HepG2 (cell line): ENCODE measurements at regions not wholly inside any gene's neighbourhood (a gene's known extent, or its start where the extent isn't known, plus 50 kb on each side); places are given as distances from the start of the nearest gene placed in this dataset.

Source experiments
- ATAC-seq: fragments of 200-7000 bp; cut with Tn5 transposase; 3 replicates; pipeline ENCODE4 v1.9.1; 2020; ENCODE audit warnings: mild to moderate bottlenecking, moderate library complexity
- BruUV-seq: library from RNA; stranded (reverse); fragments of 400-500 nt; replicated peaks from 2 replicates; lab custom pipeline; 2021; lab: Mats Ljungman, UMichigan
- CTCF ChIA-PET: fragments of 300-600 bp; formaldehyde crosslinking; extraction: SDS; loops from one replicate; lab custom pipeline; 2021; ENCODE audit warnings: low total read pairs, inconsistent platforms, low intra/inter-chr PET ratio; lab: Yijun Ruan, JAX
- POLR2A ChIA-PET: fragments of 350-600 bp; sonication (Branson Sonifier 250); formaldehyde crosslinking; loops from one replicate; lab custom pipeline; 2020; ENCODE audit warnings: antibody characterized with exemption, inconsistent platforms; lab: Yijun Ruan, JAX
- DNase-seq: peaks from one replicate; pipeline ENCODE4 v3.0.0-alpha.2; 2015; ENCODE audit warnings: low spot score
- FAIRE-seq: peaks from 3 replicates; lab custom pipeline; 2011; peaks lifted over from hg19 to GRCh38; lab: Jason Lieb, UNC
- H2AFZ ChIP-seq: one replicate; pipeline ENCODE4 v1.6.1; 2011; ENCODE audit warnings: low read length, inconsistent platforms
- H3K27ac ChIP-seq: fragments of 300-600 bp; 3 replicates; pipeline ENCODE4 v1.8.0; 2011; ENCODE audit warnings: mixed run types, mild to moderate bottlenecking, mixed read lengths, low read length, inconsistent platforms; ENCODE audit not compliant: insufficient read depth; ENCODE audit errors: extremely low read length
- H3K27me3 ChIP-seq, 2 experiments: fragments of 200-600 bp in 1 of 2; 2 replicates in 1 of 2; 3 replicates in 1 of 2; pipeline versions ENCODE4 v1.6.0 to v1.8.0; 2011; ENCODE audit warnings: low read length in 2 of 2, mild to moderate bottlenecking in 2 of 2, moderate library complexity in 2 of 2, inconsistent platforms in 1 of 2; ENCODE audit not compliant: insufficient read depth in 2 of 2, control insufficient read depth in 1 of 2
- H3K36me3 ChIP-seq, 2 experiments: fragments of 200-600 bp in 1 of 2; replicated peaks in 1 of 2; 2 replicates in 1 of 2; 3 replicates in 1 of 2; pipeline versions ENCODE4 v1.5.1 to v1.8.0; 2011; ENCODE audit warnings: low read length in 2 of 2, inconsistent platforms in 1 of 2; ENCODE audit not compliant: insufficient read depth in 2 of 2, control insufficient read depth in 1 of 2
- H3K4me1 ChIP-seq: 2 replicates; pipeline ENCODE4 v1.5.1; 2012; ENCODE audit warnings: low read length, inconsistent platforms; ENCODE audit not compliant: insufficient read depth
- H3K4me2 ChIP-seq: 2 replicates; pipeline ENCODE4 v1.6.0; 2011; ENCODE audit warnings: low read depth, low read length, inconsistent platforms
- H3K4me3 ChIP-seq, 3 experiments: fragments of 200-600 bp in 1 of 3; sonication (generic), shearing (Covaris generic) in 1 of 3; replicated peaks in 1 of 3; 2 replicates each; pipeline ENCODE4 v1.5.1; 2011 to 2016; ENCODE audit warnings: low read length in 3 of 3, inconsistent platforms in 2 of 3, low read depth in 2 of 3, mild to moderate bottlenecking in 2 of 3, control low read depth in 1 of 3, mixed read lengths in 1 of 3; ENCODE audit not compliant: insufficient read depth in 1 of 3
- H3K79me2 ChIP-seq: one replicate; pipeline ENCODE4 v1.6.1; 2011; ENCODE audit warnings: low read length, inconsistent platforms; ENCODE audit not compliant: insufficient read depth
- H3K9ac ChIP-seq: 2 replicates; pipeline ENCODE4 v1.6.0; 2011; ENCODE audit warnings: mild to moderate bottlenecking, low read depth, low read length, inconsistent platforms; ENCODE audit not compliant: insufficient read depth
- H3K9me3 ChIP-seq: 2 replicates; pipeline ENCODE4 v1.5.1; 2012; ENCODE audit warnings: mild to moderate bottlenecking, low read length
- H4K20me1 ChIP-seq: 2 replicates; pipeline ENCODE4 v1.6.0; 2011; ENCODE audit warnings: inconsistent platforms, mild to moderate bottlenecking, low read length, moderate library complexity; ENCODE audit not compliant: insufficient read depth
- CEBPG ChIP-seq: IDR thresholded peaks from 2 replicates; pipeline ENCODE4 v1.6.1; 2016
- FIP1L1 ChIP-seq: fragments of 200-400 bp; formaldehyde crosslinking; IDR thresholded peaks from 2 replicates; pipeline ENCODE4 v1.6.1; 2018; ENCODE audit warnings: low read depth, mild to moderate bottlenecking, low read length, moderate library complexity, borderline replicate concordance; ENCODE audit not compliant: insufficient read depth
- IRF2 ChIP-seq: IDR thresholded peaks from 2 replicates; pipeline ENCODE4 v1.6.1; 2018; ENCODE audit warnings: missing genetic modification reagents, missing compliant biosample characterization
- KDM3A ChIP-seq: IDR thresholded peaks from 2 replicates; pipeline ENCODE4 v1.6.1; 2018; ENCODE audit warnings: low read depth, missing compliant biosample characterization
- KLF16 ChIP-seq, 2 experiments: sonication (generic) in 1 of 2; formaldehyde crosslinking in 1 of 2; IDR thresholded peaks; 2 replicates each; pipeline versions ENCODE4 v1.6.1 to v1.8.0; 2016 to 2023; ENCODE audit warnings: missing genetic modification reagents in 2 of 2, missing compliant biosample characterization in 1 of 2
- SRSF1 ChIP-seq: fragments of 200-400 bp; formaldehyde crosslinking; optimal IDR thresholded peaks from 2 replicates; pipeline ENCODE3; 2017; ENCODE audit warnings: mild to moderate bottlenecking, low read depth, low read length, moderate library complexity
- ZBTB7B ChIP-seq: sonication (generic); formaldehyde crosslinking; IDR thresholded peaks from 2 replicates; pipeline ENCODE4 v1.4.0; 2020; ENCODE audit warnings: missing genetic modification reagents
- ZNF10 ChIP-seq: sonication (generic); formaldehyde crosslinking; IDR thresholded peaks from 2 replicates; pipeline ENCODE4 v1.4.0; 2020; ENCODE audit warnings: mild to moderate bottlenecking, low read depth, missing genetic modification reagents, borderline replicate concordance
- ZNF317 ChIP-seq: sonication (generic); formaldehyde crosslinking; IDR thresholded peaks from 2 replicates; pipeline ENCODE4 v1.5.0; 2020; ENCODE audit warnings: mild to moderate bottlenecking, missing genetic modification reagents
- ZUFSP ChIP-seq: sonication (generic); formaldehyde crosslinking; IDR thresholded peaks from 2 replicates; pipeline ENCODE4 v1.9.0; 2021; ENCODE audit warnings: missing genetic modification reagents, mild to moderate bottlenecking, borderline replicate concordance
- WGBS: methylation state at CpG from one replicate; pipeline ENCODE4 v1.1.6; 2017; ENCODE audit warnings: low lambda C conversion rate; 5-methylcytosine and 5-hydroxymethylcytosine counted together
- in situ Hi-C: cut with HindIII; loops from 2 replicates; pipeline ENCODE4 v1.10.0; 2017; ENCODE audit warnings: low pct_unique_long_range_greater_than_20kb; ENCODE audit not compliant: extremely low pct_ligation_motif_present
- intact Hi-C: fragments of 100-400 bp; cut with micrococcal nuclease; formaldehyde crosslinking; loops from one replicate; pipeline ENCODE4 v1.10.0; 2022; ENCODE audit not compliant: unreplicated experiment

GRCh38 chr4:13955551-13955950 is 328.0 kb upstream of the BOD1L1 start:
- FAIRE-seq (no peak), ATAC-seq (no peak), DNase-seq (no peak)
- H2AFZ ChIP-seq, result no peak overlapping the region
- BruUV-seq, result no TSS peak
- no peak for TF ChIP-seq ZNF10 (CRISPR knock-in tag)
- TF ChIP-seq ZNF317 (CRISPR knock-in tag), result no peak
- no peak for TF ChIP-seq ZUFSP (CRISPR knock-in tag)
- TF ChIP-seq SRSF1, result no peak
- no peak for TF ChIP-seq IRF2
- no peak for TF ChIP-seq KLF16 (CRISPR knock-in tag; IDR thresholded peaks at IDR 0.05)
- TF ChIP-seq FIP1L1, result no peak
- no peak for TF ChIP-seq KDM3A (CRISPR knock-in tag)
- TF ChIP-seq CEBPG (CRISPR knock-in tag), result no peak
- no peak for TF ChIP-seq ZBTB7B (CRISPR knock-in tag)
- intact Hi-C loops (no loop called here), in situ Hi-C loops (loop anchor here (25.0 kb wide), 1 partner anchor 293 kb away; no protein-coding TSS in a partner anchor)
- H3K36me3 ChIP-seq, result no peaks in the 10 kb centered on the region
- WGBS, result 51% methylated on average over 7 of the region's 7 CpGs
- no peaks in the 10 kb centered on the region for H3K79me2 ChIP-seq
- H4K20me1 ChIP-seq, result no peaks in the 10 kb centered on the region
- H3K27ac ChIP-seq, result no peak overlapping the region
- CTCF ChIA-PET, result no interaction called here
- H3K9me3 ChIP-seq, result peaks cover 7% of the 10 kb centered on the region; the same call in 1 of the 2 replicates
- H3K27me3 ChIP-seq, result no peaks in the 10 kb centered on the region
- H3K4me1 ChIP-seq, result no peaks in the 10 kb centered on the region
- no peak overlapping the region for H3K4me2 ChIP-seq
- POLR2A ChIA-PET, result no interaction called here
- H3K9ac ChIP-seq, result no peak overlapping the region
- H3K4me3 ChIP-seq, result no peak overlapping the region
